ENCODE measurements at regions not wholly inside any gene's neighbourhood (a gene's known extent, or its start where the extent isn't known, plus 50 kb on each side); places are given as distances from the start of the nearest gene placed in this dataset.

DNA sequence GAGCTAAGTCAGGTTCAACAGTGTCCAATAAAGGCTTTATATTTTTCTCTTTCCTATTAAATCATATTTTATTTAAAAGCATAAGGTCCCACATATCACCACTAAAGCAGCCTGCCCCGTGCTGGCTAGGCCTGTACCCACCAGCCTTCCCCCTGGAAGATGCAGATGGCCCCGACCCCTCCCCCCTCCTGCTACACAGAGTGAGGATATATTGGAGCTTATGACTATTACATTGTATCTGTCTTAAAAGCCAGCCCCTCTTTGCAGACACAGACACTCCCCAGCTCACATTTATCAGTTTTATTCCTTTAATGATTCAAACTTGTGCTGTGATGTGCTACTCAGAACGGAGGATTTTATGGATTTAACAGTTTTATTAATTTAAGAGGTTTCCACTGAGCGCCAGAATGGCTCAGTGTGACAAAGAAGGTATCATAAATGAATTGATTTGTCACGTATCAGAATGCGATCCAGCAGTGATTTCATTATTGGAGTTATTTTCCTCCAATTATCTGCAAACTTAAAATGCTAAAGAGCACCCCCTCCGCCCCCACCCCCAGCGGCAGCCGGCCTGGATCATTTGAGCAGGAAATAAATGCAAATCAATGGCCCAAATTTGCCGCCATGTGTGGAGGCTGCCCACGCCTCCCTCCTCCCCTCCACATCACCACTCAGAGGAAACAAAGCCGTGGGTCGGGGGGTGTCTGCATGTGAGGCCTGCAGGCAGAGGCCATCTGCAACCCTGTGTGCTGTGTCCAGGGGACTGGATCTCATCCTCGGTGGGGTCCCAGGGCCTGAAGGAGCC lies 72.6 kb upstream of the ZMIZ1 start:
- Histone ChIP-seq H3K4me1 (ENCODE audit: control insufficient read depth in 2 of 2, insufficient read depth in 2 of 2, low read length in 2 of 2) (peaks cover 16 to 26% of the 10 kb centered on the region in 2 donors), H3K36me3 (replicated peaks in 1 of 2; ENCODE audit: control extremely low read depth in 1 of 2, control insufficient read depth in 1 of 2, extremely low read depth in 1 of 2, insufficient read depth in 2 of 2, low read length in 1 of 2) (no peaks in the 10 kb centered on the region), H2AFZ (ENCODE audit: insufficient read depth, low read depth, low read length, poor library complexity, severe bottlenecking) (no peak overlapping the region), H3K4me3 (ENCODE audit: control extremely low read depth in 1 of 5, extremely low read depth in 1 of 5, insufficient read depth in 1 of 5, low read depth in 2 of 5, low read length in 4 of 5) (no peak overlapping the region), H3K27me3 (replicated peaks in 1 of 4; ENCODE audit: control extremely low read depth in 1 of 4, control insufficient read depth in 3 of 4, insufficient read depth in 4 of 4, low read length in 3 of 4) (peaks cover 0 to 27% (median 12%) of the 10 kb centered on the region in 4 experiments), H3K9ac (ENCODE audit: low read length) (no peak overlapping the region), H3K4me2 (replicated peaks; ENCODE audit: low read depth, low read length, poor library complexity, severe bottlenecking) (no peak overlapping the region), H3K27ac (ENCODE audit: low read length in 2 of 2) (no peak overlapping the region), H3K79me2 (ENCODE audit: control insufficient read depth, insufficient read depth, low read length) (no peaks in the 10 kb centered on the region), H3K9me3 (ENCODE audit: control extremely low read depth in 1 of 3, control insufficient read depth in 2 of 3, insufficient read depth in 1 of 3, low read length in 2 of 3) (no peaks in the 10 kb centered on the region), H4K20me1 (ENCODE audit: control insufficient read depth, insufficient read depth, low read length, poor library complexity, severe bottlenecking) (no peaks in the 10 kb centered on the region)
- ChIA-PET POLR2A (no interaction called here), CTCF (no interaction called here)
- Mint-ChIP-seq H3K27me3 (peaks cover 31% of the 10 kb centered on the region), H3K27ac (no peak overlapping the region), H3K4me3 (no peak overlapping the region), H3K4me1 (peaks cover 26% of the 10 kb centered on the region), H3K9me3 (ENCODE audit: insufficient read depth) (no peaks in the 10 kb centered on the region)
- TF ChIP-seq EZH2 (IDR thresholded peaks at IDR 0.05; ENCODE audit: borderline replicate concordance, insufficient read depth, low read depth, low read length, poor library complexity, severe bottlenecking) = no peak
- TF ChIP-seq, protein P1, sequence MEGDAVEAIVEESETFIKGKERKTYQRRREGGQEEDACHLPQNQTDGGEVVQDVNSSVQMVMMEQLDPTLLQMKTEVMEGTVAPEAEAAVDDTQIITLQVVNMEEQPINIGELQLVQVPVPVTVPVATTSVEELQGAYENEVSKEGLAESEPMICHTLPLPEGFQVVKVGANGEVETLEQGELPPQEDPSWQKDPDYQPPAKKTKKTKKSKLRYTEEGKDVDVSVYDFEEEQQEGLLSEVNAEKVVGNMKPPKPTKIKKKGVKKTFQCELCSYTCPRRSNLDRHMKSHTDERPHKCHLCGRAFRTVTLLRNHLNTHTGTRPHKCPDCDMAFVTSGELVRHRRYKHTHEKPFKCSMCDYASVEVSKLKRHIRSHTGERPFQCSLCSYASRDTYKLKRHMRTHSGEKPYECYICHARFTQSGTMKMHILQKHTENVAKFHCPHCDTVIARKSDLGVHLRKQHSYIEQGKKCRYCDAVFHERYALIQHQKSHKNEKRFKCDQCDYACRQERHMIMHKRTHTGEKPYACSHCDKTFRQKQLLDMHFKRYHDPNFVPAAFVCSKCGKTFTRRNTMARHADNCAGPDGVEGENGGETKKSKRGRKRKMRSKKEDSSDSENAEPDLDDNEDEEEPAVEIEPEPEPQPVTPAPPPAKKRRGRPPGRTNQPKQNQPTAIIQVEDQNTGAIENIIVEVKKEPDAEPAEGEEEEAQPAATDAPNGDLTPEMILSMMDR (IDR thresholded peaks at IDR 0.05) = no peak
- intact Hi-C loops (cut with micrococcal nuclease) = no loop called here
- DNase-seq (no peak), ATAC-seq (ENCODE audit: low read depth) (no peak)
- 65% methylated on average over 6 of the region's 14 CpGs for WGBS (ENCODE audit: insufficient coverage)

DNA sequence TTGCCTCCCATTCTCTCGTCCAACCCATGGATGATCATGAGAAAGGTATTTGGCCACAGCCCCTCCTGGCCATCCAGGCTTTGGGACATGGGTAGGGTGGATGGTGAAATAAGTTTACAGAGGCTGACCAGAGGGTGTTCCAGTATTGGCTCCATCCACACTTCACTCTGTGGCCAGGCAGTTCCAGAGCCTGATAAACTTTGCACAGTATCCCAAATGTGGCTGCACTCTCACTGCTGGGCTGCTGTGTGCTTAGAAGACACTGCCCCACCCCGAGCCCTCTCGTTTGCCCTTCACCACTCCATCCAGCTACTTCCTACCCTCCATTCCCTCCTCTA lies 72.0 kb upstream of the ZMIZ1 start:
- H3K4me1 Mint-ChIP-seq = peaks cover 20% of the 10 kb centered on the region
- Histone ChIP-seq H3K27ac (ENCODE audit: low read length in 2 of 2) (no peak overlapping the region), H3K4me2 (replicated peaks; ENCODE audit: low read depth, low read length, poor library complexity, severe bottlenecking) (no peak overlapping the region), H3K27me3 (replicated peaks in 1 of 4; ENCODE audit: control extremely low read depth in 1 of 4, control insufficient read depth in 3 of 4, insufficient read depth in 4 of 4, low read length in 3 of 4) (peaks cover 0 to 30% (median 14%) of the 10 kb centered on the region in 4 experiments), H3K4me3 (ENCODE audit: control extremely low read depth in 1 of 5, extremely low read depth in 1 of 5, insufficient read depth in 1 of 5, low read depth in 2 of 5, low read length in 4 of 5) (no peak overlapping the region), H4K20me1 (ENCODE audit: control insufficient read depth, insufficient read depth, low read length, poor library complexity, severe bottlenecking) (no peaks in the 10 kb centered on the region), H2AFZ (ENCODE audit: insufficient read depth, low read depth, low read length, poor library complexity, severe bottlenecking) (no peak overlapping the region), H3K4me1 (ENCODE audit: control insufficient read depth in 2 of 2, insufficient read depth in 2 of 2, low read length in 2 of 2) (peaks cover 10 to 21% of the 10 kb centered on the region in 2 donors), H3K79me2 (ENCODE audit: control insufficient read depth, insufficient read depth, low read length) (no peaks in the 10 kb centered on the region), H3K36me3 (replicated peaks in 1 of 2; ENCODE audit: control extremely low read depth in 1 of 2, control insufficient read depth in 1 of 2, extremely low read depth in 1 of 2, insufficient read depth in 2 of 2, low read length in 1 of 2) (no peaks in the 10 kb centered on the region), H3K9me3 (ENCODE audit: control extremely low read depth in 1 of 3, control insufficient read depth in 2 of 3, insufficient read depth in 1 of 3, low read length in 2 of 3) (no peaks in the 10 kb centered on the region), H3K9ac (ENCODE audit: low read length) (no peak overlapping the region)
- no peak for TF ChIP-seq EZH2 (IDR thresholded peaks at IDR 0.05; ENCODE audit: borderline replicate concordance, insufficient read depth, low read depth, low read length, poor library complexity, severe bottlenecking)
- TF ChIP-seq, protein P1 (IDR thresholded peaks at IDR 0.05) = no peak
- ATAC-seq (ENCODE audit: low read depth) = no peak
- peaks cover 37% of the 10 kb centered on the region for H3K27me3 Mint-ChIP-seq
- H3K27ac Mint-ChIP-seq = no peak overlapping the region
- H3K9me3 Mint-ChIP-seq (ENCODE audit: insufficient read depth) = no peaks in the 10 kb centered on the region
- ChIA-PET CTCF (no interaction called here), POLR2A (no interaction called here)
- no peak for DNase-seq
- WGBS (ENCODE audit: insufficient coverage) = 80% methylated on average over 2 of the region's 3 CpGs
- intact Hi-C loops (cut with micrococcal nuclease) = no loop called here
- H3K4me3 Mint-ChIP-seq = no peak overlapping the region
